ENCODE measurements at regions not wholly inside any gene's neighbourhood (a gene's known extent, or its start where the extent isn't known, plus 50 kb on each side); places are given as distances from the start of the nearest gene placed in this dataset.

GRCh38 chr13:99688776-99689175, 187.5 kb downstream of the TM9SF2 start:
- no peaks in the 10 kb centered on the region for H3K79me2 ChIP-seq (ENCODE audit: control insufficient read depth, low read length)
- no peak overlapping the region for H3K4me3 ChIP-seq (ENCODE audit: low read length)
- no peak overlapping the region for H3K27ac ChIP-seq (ENCODE audit: low read depth, low read length)
- no peaks in the 10 kb centered on the region for H3K9me2 ChIP-seq (replicated peaks; ENCODE audit: control insufficient read depth, low read length)
- H3F3A ChIP-seq (ENCODE audit: control insufficient read depth, insufficient read depth) = no peaks in the 10 kb centered on the region
- H3K9me3 ChIP-seq (ENCODE audit: control insufficient read depth, insufficient read depth, low read length) = no peaks in the 10 kb centered on the region
- no peaks in the 10 kb centered on the region for H4K20me1 ChIP-seq (ENCODE audit: control insufficient read depth, insufficient read depth, low read depth, low read length)
- 0 out of 2 replicates have a peak, but pooled peaks cover 2% of the 10 kb centered on the region for H3K27me3 ChIP-seq (ENCODE audit: control insufficient read depth, low read length)
- H3K4me1 ChIP-seq (ENCODE audit: control insufficient read depth, low read length) = no peaks in the 10 kb centered on the region
- TF ChIP-seq CTCF (IDR thresholded peaks at IDR 0.05; ENCODE audit: low read depth, low read length, poor library complexity, severe bottlenecking) (no peak), EZH2phosphoT487 (IDR thresholded peaks at IDR 0.05; ENCODE audit: borderline replicate concordance, low read length) (no peak)
- H3K36me3 ChIP-seq (ENCODE audit: control insufficient read depth, low read length) = no peaks in the 10 kb centered on the region
- H3K4me2 ChIP-seq (ENCODE audit: low read length) = no peak overlapping the region

GRCh38 chr13:99687723-99688397, 186.6 kb downstream of the TM9SF2 start:
- Histone ChIP-seq H3K27me3 (ENCODE audit: control insufficient read depth, low read length) (0 out of 2 replicates have a peak, but pooled peaks cover 2% of the 10 kb centered on the region), H3K36me3 (ENCODE audit: control insufficient read depth, low read length) (no peaks in the 10 kb centered on the region), H3K4me2 (ENCODE audit: low read length) (no peak overlapping the region), H3K4me3 (ENCODE audit: low read length) (no peak overlapping the region), H3K27ac (ENCODE audit: low read depth, low read length) (no peak overlapping the region), H3K79me2 (ENCODE audit: control insufficient read depth, low read length) (no peaks in the 10 kb centered on the region), H3K9me2 (replicated peaks; ENCODE audit: control insufficient read depth, low read length) (no peaks in the 10 kb centered on the region), H3K9me3 (ENCODE audit: control insufficient read depth, insufficient read depth, low read length) (no peaks in the 10 kb centered on the region), H3K4me1 (ENCODE audit: control insufficient read depth, low read length) (no peaks in the 10 kb centered on the region), H4K20me1 (ENCODE audit: control insufficient read depth, insufficient read depth, low read depth, low read length) (no peaks in the 10 kb centered on the region), H3F3A (ENCODE audit: control insufficient read depth, insufficient read depth) (no peaks in the 10 kb centered on the region)
- no peak for TF ChIP-seq EZH2phosphoT487 (IDR thresholded peaks at IDR 0.05; ENCODE audit: borderline replicate concordance, low read length)
- no peak for TF ChIP-seq CTCF (IDR thresholded peaks at IDR 0.05; ENCODE audit: low read depth, low read length, poor library complexity, severe bottlenecking)

GRCh38 chr13:99686944-99687411, 185.7 kb downstream of the TM9SF2 start:
- H3K4me2 ChIP-seq (ENCODE audit: low read length) = no peak overlapping the region
- no peak overlapping the region for H3K4me3 ChIP-seq (ENCODE audit: low read length)
- no peaks in the 10 kb centered on the region for H3K4me1 ChIP-seq (ENCODE audit: control insufficient read depth, low read length)

More at GRCh38 chr13:99686944-99687411, 185.7 kb downstream of the TM9SF2 start:
- Histone ChIP-seq H3K27ac (ENCODE audit: low read depth, low read length) (no peak overlapping the region), H3K79me2 (ENCODE audit: control insufficient read depth, low read length) (no peaks in the 10 kb centered on the region), H3K9me2 (replicated peaks; ENCODE audit: control insufficient read depth, low read length) (no peaks in the 10 kb centered on the region), H3K27me3 (ENCODE audit: control insufficient read depth, low read length) (0 out of 2 replicates have a peak, but pooled peaks cover 2% of the 10 kb centered on the region), H4K20me1 (ENCODE audit: control insufficient read depth, insufficient read depth, low read depth, low read length) (no peaks in the 10 kb centered on the region), H3F3A (ENCODE audit: control insufficient read depth, insufficient read depth) (no peaks in the 10 kb centered on the region), H3K9me3 (ENCODE audit: control insufficient read depth, insufficient read depth, low read length) (no peaks in the 10 kb centered on the region), H3K36me3 (ENCODE audit: control insufficient read depth, low read length) (no peaks in the 10 kb centered on the region)
- TF ChIP-seq CTCF (IDR thresholded peaks at IDR 0.05; ENCODE audit: low read depth, low read length, poor library complexity, severe bottlenecking) = no peak
- no peak for TF ChIP-seq EZH2phosphoT487 (IDR thresholded peaks at IDR 0.05; ENCODE audit: borderline replicate concordance, low read length)
